SW 1271 (cell line): ENCODE measurements at regions not wholly inside any gene's neighbourhood (a gene's known extent, or its start where the extent isn't known, plus 50 kb on each side); places are given as distances from the start of the nearest gene placed in this dataset.
"Not testable (repeated sequence)": the region's sequence is repeated elsewhere in the genome, so short reads cannot be mapped to it uniquely, and the experiment has no call there.

ENCODE experiments used
- DNase-seq, 2 experiments: peaks; one replicate each; lab custom pipeline; 2025; lab: John Stamatoyannopoulos, UW

DNA sequence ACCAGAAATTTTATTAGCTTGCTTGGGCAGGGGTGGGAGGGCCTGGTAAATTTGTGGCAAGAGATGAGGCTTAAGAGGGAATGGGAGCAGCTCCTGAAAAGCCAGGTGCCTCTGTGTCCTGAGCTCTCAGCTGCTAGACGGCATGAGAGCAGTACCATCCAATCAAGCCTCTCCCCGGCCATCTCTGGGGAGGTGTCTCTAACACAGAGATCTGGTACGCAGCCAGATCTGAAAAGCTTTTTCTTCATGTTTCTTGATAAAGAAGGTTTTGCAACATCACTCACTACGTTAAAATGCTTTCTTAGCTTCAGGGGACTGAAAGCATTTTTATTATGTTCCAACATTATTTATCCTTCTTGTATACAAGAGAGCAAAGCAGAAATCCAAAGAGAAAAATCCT is 488.2 kb downstream of the RBFOX1 start:
- no peak for DNase-seq

GRCh38 chr16:7805686-7806396 is 473.2 kb downstream of the RBFOX1 start:
- no peak for DNase-seq

GRCh38 chr16:7804635-7805195 is 472.1 kb downstream of the RBFOX1 start:
- no peak for DNase-seq

DNA sequence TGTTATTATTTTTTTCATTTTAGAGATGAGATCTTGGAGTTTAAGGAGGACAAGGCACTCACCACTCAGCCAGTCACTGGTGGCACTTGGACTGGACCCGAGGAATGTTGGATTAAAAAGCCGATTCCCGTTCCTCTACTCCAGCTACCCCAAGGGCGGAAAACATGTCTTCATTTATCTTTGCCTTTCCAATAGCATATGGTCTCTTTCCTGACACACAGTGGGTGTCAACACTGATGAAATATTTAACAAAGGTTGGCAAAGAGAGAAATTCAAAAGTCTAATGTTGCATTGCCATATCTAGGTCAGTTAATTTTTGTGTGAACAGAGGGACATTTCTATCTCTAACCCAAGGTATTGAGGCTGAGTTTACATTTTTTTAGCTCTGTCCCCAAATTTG is 459.7 kb downstream of the RBFOX1 start:
- no peak for DNase-seq

GRCh38 chr16:7791028-7791590 is 458.5 kb downstream of the RBFOX1 start:
- no peak for DNase-seq

DNA sequence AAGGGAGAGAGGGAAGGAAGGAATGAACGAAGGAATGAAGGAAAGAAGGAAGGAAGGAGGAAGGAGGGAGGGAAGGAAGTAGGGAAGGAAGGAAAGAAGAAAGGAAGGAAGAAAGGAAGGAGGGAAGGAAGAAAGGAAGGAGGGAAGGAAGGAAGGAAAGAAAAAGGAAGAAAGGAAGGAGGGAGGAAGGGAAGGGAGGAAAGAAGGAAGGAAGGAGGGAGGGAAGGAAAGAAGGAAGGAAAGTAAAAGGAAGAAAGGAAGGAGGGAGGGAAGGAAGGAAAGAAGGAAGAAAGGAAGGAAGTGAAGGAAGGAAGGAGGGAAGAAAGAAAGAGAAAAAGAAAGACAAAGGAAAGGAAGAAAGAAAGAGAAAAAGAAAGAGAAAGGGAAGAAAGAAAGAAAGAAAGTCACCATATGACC is 442.4 kb downstream of the RBFOX1 start:
- DNase-seq, result no peak

DNA sequence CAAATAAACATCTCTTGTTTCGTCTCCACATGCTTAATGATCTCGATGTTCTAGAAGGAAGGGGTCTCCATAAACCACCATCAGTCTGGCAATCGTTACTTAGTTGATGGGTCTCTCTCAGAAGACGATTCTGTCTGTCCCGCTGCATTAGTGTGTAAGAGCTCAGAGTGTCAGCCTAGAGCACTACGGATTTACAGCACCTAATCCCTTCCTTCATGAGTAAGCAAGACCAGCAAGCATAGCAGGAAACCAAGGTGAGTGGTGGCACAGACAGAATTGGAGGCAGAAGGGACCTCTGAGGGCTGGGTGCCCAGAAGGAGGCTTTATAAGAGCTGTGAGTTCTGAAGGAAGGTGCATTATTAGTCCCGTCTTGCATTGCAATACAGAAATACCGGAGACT is 440.1 kb downstream of the RBFOX1 start:
- DNase-seq, result no peak

DNA sequence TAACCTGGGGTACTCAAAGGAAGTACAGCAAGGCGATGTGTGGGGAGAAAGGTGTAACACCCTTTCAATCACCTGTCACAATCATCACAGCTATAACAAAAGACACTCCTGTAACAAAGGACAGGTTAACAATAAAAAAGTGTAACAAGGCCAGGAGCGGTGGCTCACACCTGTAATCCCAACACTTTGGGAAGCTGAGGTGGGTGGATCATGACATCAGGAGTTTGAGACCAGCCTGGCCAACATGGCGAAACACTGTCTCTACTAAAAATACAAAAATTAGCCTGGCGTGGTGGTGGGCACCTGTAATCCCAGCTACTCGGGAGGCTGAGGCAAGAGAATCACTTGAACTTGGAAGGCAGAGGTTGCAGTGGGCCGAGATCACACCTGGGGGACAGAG is 436.4 kb downstream of the RBFOX1 start:
- DNase-seq, result not testable (repeated sequence)

- no peak for DNase-seq
Measured at GRCh38 chr16:7765079-7765550, 432.5 kb downstream of the RBFOX1 start.

DNA sequence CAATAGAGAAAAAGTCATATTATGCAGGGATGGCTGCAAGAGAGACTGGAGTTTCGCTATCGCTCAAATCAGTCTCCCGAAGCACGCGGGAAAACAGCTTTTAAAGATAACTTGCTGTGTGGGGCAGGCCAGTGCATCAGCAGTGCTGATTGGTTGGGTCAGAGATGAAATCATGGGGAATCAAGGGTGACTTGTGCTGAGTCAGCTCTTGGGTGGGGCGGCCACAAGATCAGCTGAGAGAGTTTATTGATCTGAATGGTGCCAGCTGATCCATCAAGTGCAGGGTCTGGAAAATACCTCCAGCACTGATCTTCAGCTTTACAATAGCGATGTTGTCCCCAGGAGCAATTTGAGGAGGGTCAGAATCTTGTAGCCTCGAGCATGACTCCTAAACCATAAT is 430.5 kb downstream of the RBFOX1 start:
- no peak for DNase-seq
